NCI-H2081 (cell line): ENCODE measurements at regions not wholly inside any gene's neighbourhood (a gene's known extent, or its start where the extent isn't known, plus 50 kb on each side); places are given as distances from the start of the nearest gene placed in this dataset.

ENCODE experiments used
- DNase-seq, 2 experiments: peaks; one replicate each; lab custom pipeline; 2025; lab: John Stamatoyannopoulos, UW

DNA sequence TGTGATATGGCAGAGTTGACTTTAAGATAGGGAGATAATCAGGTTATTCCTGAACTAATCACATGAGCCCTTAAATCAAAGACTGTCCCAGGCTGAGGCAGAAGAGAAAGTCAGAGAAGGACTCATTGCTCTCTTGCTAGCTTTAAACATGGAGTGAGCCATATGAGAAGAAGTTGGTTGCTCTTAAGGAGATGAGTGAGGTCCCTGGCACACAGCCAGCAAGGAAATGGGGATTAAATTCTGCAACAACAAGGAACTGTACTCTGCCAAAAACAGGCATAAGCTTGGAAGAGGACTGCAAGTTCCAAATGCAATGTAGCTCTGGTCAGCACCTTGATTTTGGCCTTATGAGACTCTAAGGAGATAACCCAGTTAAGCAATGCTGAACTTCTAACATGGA, 457.0 kb downstream of the PLOD2 start:
- no peak for DNase-seq

DNA sequence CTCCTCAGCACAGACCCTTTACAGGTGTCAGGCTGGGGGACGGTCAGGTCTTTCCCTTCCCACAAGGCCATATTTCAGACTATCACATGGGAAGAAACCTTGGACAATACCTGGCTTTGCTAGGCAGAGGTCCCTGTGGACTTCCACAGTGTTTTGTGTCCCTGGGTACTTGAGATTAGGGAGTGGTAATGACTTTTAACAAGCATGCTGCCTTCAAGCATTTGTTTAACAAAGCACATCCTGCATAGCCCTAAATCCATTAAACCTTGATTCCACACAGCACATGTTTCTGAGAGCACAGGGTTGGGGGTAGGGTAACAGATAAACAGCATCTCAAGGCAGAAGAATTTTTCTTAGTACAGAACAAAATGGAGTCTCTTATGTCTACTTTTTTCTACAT, 451.2 kb downstream of the PLOD2 start:
- DNase-seq = peak in 1 of 2 experiments; percentile 24

DNA sequence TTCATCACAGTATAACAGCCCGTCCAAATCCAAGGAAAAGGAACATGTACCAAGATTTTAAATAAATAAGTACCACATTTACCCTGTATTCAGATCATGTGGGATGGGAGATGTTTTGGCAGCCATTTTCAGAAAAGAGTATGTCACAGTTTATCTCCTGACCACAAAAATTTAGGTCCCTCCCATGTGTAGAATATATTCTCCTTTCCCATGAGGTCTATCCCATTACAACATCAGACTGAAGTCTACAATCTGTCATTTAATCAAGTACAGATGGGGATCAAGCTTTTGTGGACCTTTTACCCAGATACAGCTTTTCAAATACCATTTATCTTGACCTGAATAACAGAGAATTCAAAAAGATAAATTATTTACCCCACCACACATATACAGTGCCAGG, 444.5 kb downstream of the PLOD2 start:
- DNase-seq = no peak

DNA sequence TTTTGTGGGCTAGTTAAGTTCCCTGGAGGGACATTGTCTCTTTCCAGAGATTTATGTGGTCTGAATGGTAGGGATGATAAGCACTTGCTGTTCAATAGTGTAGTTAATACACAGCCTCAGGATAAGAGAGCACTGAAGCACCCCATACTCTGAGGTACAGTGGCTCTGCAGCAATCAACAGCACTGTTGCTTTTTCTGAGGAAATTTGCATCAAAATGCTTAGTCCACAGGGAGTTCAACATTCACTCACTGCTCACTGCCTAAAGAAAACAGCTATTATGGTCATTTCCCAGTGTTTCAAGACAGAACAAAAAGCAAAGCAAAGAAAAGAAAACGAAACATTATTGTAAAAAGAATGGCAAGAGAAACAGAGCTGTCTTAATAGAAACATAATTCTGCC, 441.9 kb downstream of the PLOD2 start:
- peak; percentile 70 to 92 for DNase-seq

DNA sequence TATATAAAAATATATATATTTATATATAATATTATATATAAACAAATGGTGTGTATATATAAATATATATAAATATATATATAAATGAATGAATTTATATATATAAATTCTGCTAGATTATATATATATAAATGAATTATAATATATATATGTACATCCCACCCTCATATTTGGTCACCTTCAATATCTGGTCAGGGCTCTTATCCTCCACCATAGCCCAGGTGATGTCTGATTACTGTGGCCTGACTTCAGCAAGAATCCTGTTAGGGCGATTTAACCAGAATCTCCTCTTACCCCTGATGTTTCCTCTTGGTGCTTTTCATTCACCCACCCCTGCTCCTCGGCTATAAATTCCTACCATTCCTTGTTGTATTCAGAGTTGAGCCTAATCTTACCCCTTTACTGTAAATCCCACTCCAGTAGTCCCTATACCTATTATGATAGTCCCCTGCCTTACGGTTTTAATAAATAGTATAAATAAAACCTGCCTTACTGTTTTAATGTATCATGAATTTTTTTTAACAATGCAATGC, 439.6 kb downstream of the PLOD2 start:
- no peak for DNase-seq

DNA sequence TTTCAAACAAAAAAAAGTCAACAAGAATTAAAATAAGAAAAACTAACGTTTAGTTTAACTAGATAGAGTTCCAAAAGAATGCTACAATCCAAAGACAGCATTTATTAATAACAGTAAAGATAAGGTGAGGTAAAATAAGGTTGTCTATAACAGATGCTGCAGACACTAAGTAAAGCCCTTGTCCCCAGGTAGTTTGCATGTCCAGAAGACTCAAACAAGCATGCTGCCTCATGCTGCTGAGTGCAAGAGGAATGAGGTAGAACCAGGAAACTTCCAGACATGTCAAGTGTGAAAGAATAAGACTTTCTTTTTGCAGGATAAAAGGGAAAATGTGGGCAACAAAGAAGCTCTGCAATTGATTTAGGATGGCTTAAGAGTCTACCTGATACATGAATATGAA, 439.2 kb downstream of the PLOD2 start:
- no peak for DNase-seq

DNA sequence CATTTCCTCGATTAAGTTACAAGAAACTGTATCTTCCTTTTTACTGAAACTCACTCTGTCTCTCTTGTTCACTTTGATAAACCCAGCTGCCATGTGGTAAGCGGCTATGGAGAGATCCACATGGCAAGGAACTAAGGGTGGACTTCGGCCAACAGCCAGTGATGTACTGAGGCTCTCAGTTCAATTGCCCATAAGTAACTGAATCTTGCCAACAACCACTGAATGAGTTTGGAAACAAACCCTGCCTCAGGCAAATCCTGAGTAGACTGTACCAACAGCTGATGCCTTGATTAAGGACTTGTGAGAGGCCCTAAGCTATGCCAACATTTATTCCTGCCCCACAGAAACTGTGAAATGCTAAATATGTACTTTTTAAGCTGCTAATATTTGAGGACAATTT, 433.5 kb downstream of the PLOD2 start:
- DNase-seq = no peak

DNA sequence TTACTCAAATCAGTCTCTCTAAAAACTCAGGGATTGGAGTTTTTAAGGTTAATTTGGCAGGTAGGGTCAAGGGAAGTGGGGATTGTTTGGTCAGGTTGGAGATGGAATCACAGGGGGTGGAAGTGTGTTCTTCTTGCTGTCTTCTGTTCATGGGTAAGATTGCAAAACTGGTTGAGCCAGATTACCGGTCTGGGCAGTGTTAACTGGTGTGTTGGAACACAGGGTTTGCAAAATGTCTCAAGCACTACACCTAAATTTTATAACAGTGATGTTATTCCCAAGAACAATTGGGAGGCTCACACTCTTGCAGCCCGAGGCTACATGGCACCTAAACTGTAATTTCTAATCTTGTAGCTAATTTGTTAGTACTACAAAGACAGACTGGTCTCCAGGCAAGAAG, 425.4 kb downstream of the PLOD2 start:
- DNase-seq = no peak

DNA sequence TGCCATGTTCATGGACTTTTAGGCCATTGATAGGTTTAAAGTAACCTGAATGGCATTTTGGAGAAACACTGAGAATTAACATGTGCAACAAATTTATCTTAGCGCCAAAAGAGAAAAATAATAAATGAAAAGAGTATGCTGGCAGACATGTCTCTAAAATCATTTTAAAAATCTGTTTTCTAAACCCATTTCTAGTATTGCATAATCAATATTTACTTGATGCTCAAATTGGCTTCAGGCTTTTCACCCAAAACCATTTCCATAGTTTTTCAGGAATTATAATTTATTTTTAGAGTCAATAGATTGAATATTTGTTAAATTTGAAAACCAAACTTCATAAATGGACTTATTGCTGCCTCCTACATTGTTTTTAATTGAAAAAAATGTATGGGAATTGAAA, 423.0 kb downstream of the PLOD2 start:
- DNase-seq = no peak

DNA sequence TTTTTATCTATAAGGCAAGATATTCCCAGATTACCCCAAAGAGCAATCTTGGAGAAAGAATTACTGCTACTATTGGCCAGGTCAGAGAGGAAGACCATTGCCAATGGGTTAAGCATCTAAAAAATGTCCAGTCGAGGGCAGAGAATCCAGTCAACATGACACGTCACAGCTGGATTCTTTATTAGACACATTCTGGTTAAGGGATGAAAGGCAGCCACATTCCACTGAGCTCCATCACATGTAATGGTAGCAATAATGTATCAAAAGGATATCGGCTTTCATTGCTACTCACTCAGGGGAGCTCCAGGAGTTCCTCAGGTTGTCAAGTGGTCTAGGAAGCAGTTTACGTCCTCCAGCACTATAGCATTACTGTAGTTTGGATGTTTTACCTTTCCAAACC, 421.1 kb downstream of the PLOD2 start:
- no peak for DNase-seq

DNA sequence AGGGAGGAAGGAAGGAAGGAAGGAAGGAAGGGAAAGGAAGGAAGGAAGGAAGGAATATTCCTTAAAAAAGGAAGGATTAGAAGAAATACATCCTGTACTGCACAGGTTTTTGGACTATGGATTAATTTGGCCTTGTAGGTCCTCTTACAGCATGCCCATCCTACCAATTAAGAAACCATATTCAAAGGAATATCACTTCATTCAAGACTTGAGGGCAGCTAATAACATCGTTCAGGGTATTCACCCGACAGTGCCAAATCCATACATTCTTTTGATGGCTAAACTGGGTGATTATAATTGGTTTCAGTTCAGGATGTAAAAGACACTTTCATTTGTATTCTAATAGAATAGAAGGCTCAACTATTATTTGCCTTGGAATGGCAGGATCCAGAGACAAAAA, 410.3 kb downstream of the PLOD2 start:
- no peak for DNase-seq

DNA sequence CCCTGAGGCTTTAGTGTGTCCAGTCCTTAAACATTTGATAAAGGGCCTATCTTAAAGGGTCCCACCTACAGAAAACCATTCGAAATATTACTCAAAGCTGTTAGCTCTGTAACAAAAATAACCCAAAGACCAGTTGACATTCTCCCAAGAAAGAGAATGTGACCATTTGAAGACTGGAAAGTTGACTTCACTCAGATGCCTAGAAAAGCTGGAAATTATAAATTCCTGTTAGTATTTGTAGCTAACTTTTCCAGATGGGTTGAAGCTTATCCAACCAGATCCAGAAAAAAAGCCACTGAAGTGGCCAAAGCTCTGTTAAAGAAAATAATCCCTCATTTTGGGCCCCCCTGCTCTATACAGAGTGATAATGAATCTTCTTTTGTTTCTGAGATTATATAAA, 408.4 kb downstream of the PLOD2 start:
- no peak for DNase-seq

DNA sequence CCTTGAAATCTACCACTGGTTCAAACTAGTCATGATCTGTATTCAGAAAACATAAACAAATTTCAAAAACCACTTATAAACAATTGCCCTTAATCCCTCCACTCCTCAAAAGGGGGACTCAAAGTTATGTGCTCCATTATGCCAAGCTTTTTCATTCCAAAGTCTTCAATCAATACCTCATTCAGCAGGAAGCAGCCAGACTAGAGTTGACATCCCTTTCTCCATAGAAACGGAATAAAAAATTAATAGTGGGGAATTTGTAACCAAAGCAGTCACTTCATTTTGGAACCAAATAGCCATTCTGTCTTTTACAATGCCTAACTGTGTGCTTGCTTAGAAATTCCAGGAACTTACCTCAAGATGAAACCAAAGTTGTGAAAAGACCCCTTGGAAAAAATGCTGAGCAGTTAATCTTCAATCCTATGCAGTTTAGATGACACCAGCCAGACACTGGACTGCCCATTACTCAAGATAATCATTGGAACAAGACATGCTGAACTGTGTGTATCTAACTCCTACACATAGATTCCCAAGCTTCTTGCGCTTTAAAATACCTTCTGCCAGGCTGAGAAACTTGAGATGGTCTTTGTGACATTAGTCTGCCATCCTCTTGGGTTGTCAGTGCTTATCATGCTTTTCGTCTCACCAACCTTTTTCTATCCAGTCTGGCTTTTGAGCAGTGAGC, 406.2 kb downstream of the PLOD2 start:
- DNase-seq = no peak

DNA sequence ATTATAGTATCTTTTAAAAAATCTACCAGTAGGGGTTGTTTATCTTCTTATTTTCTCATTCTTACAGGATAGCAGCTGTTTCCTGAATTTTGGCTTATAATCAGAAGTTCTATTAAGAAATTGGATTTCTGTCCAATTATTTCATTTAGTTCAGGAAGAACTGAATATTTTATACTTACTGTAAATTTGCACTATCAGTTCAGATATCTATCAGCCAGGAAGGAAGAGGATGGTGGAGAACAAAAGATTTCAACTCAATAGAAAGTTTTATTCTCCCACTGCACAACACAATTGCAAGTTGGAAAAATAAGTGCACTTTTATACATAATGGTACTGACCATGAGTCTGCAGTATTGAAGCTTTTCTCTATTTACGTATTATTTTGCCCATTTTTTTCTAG, 400.9 kb downstream of the PLOD2 start:
- no peak for DNase-seq

DNA sequence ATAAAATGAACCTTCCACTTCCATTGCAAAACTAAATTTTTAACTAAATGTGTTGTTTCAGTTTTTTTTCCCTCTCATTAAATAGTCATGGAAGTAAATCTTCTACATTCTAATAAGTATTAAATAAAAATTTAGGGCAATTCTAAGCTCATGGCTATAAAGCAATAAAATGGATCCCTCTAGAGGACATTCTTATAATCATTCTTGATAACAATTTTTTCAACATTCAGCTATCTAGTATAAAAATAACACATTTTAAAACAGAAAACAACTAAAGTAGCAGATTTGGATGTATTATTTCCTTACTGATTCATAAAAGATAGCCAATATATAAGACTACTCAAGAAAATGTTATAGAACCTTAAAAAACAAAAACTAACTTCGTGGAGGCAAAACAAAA, 393.1 kb downstream of the PLOD2 start:
- DNase-seq = peak; percentile 0 to 29

DNA sequence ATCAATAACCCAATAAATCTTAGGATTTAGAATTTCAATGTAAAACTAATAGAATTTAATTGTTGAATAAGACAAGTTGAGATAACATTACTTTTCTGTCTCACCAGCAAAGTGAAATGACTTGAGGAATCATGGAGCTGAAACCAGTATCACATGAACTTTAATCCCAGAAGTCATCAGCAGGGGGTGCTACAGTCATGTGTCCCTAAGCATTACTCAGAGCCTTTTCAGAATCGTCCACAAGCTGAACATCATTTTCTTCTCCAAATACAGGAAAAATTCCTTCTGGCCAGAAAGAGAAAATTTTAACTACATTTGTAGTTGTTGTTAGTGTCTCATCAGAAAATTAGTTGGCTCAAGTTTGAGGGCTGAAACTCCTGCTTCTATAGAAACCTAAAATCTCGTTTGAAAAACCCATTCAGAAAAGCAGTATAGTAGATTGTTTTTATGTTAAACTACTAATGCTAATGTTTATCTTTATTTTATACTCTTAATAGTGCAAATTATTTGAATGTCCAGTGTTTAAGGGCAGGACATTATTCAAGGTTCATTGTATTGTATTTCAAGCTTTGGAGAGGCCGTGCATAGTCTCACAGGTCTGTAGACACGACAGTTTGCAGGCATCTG, 384.1 kb downstream of the PLOD2 start:
- DNase-seq = peak; percentile 74 to 80

DNA sequence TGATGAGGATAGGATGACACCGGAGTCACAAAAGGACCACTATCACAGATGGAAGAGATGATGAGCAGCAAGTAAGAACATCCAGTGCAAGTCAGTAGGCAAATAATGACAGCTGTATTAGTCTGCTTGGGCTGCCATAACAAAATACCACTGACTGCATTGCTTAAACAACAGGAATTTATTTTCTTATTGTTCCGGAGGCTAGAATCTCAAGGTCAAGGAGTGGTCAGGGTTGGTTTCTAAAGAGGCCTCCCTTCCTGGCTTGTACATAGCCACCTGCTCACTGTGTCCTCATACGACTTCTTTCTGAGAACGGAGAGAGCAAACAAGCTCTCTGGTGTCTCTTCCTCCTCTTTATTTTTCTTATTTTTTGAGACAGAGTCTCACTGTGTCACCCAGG, 380.7 kb downstream of the PLOD2 start:
- DNase-seq = no peak

DNA sequence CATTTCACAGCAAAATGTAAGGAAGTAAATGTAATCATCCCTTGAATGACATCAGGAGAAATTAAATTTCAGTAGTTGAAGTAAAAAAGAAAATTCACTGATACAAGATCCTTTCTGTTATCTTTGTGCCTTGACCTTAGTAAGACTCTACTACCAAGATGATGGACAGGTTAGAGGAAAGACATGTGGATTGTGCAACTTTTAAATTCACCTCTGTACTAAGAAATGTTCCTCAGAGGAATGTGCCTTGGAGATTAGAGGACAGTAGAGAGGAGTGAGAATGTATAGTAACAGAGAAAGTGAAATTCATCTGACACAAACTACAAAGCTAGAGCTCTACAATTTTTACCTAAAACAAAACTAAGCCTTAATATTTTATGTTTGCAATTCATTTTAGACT, 375.3 kb downstream of the PLOD2 start:
- no peak for DNase-seq

DNA sequence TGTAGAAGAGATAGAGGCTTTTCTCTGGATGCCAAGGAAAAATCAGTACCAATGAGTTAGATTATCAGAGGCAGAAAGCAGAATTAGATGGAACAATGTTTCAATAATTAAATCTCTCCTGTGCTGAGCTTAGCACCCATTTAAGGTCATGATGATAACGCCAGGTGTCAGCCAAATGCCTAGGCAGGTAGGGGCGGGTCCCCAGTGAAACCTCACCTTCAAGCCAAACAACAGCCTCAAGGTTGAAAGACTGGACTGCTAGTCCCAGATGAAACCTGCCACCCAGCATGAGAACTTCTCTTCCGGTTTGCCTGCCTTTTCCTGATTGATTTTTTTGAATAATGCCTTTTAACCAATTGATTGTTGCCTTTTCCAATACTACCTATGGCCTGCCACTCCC, 363.0 kb downstream of the PLOD2 start:
- DNase-seq = no peak

DNA sequence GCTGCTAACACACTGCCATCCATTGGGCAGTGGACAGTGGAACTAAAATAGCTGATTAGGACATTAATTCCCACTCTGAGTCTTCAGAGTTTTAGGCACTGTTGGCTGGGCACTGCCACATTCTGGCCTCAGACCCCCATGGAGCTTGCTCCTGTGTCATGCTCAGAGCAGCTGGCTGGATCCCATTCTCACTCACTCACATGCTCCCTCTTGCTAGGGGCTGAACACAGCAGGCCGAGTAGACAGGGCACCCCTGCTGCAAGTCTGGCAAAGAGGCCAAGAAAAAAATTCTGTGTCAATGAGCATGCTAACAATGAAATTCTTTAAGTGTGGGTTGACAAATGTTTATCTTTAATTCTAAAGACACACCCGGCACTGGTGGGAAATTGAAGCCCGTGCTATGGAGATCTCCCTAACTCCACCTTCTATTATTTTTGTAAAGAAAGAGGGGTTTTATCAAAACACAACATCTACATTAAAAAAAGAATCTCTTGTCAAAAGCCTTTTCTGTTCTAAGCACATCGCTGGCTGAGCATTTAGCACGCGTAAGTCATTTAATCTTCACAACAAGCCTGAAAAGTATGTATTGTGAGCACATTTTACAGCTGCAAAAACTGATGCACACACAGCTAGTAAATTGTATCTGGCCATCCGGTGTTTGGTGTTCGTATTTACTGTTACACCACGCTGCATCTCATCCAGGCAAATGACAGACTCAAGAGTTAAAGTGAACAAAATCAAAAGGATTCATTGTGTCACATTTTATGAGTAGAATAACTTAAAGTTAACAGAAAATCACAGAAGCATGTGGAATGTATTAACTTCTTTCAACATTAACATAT, 362.1 kb downstream of the PLOD2 start:
- peak; percentile 32 to 56 for DNase-seq

DNA sequence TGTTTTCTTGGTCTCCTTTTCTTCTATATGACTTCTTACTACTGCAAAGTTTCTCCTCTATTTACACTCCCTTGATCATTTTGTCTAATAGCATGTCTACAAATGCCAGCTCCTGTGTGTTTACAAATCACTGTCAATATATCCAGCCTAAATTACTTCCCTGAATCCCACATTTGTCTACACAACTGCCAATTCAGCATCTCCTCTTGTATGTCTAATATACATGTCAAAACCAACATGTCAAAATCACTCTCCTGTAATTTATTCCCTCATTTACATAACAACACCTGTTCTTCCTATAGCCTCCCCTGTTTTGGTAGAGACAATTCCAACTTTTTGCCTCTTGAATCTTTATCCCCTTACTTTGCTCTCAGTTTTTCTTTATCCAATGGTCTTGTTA, 359.3 kb downstream of the PLOD2 start:
- DNase-seq = no peak

DNA sequence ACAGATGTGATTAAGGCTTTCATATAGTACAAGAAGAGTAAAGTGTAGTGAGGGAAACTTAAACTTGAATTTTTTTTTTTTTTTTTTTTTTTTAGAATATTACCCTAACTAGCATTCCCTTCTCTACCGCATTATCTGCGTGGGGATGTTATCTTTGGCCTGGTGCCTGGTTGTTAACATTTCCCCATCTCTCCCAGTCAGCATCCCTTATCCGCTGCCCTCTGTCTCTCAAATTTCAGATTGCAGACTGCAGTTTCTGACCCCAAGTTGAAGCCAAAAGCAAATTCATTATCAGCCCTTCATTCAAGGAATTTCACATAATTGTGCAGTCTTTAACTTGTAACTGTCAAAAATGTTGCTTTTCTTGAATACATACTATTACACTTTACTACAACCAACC, 353.0 kb downstream of the PLOD2 start:
- DNase-seq = peak; percentile 54 to 66

DNA sequence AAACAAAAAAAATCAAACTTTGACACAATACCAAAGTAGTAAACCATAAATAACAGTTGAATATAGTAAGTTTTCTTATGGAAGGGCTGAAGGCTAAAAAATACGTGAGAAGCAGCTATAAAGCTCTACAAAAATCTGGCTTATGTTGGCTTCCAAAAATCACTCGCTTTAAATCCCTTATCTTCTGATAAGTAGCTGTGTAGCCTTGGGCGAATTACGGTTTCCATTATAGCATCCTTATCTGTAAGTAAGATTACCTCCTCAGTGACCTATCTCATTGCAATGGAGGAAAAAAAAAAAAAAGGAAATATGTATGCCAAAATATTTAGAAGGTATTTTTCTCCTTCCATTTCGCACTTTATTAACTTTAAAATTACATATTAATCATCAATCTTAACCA, 348.6 kb downstream of the PLOD2 start:
- no peak for DNase-seq
